ENCODE measurements at regions not wholly inside any gene's neighbourhood (a gene's known extent, or its start where the extent isn't known, plus 50 kb on each side); places are given as distances from the start of the nearest gene placed in this dataset.
"Not testable (repeated sequence)": the region's sequence is repeated elsewhere in the genome, so short reads cannot be mapped to it uniquely, and the experiment has no call there.

- no peak for DNase-seq
These were observed 844.3 kb upstream of the TENM4 start for GRCh38 chr11:80284946-80285785.

GRCh38 chr11:80282643-80283042 is 841.8 kb upstream of the TENM4 start:
- DNase-seq = peak in 1 of 2 experiments; percentile 5

GRCh38 chr11:80281194-80281593 is 840.4 kb upstream of the TENM4 start:
- DNase-seq = no peak

GRCh38 chr11:80280737-80281136 is 839.9 kb upstream of the TENM4 start:
- no peak for DNase-seq

GRCh38 chr11:80261776-80262175 is 820.9 kb upstream of the TENM4 start:
- no peak for DNase-seq

- not testable (repeated sequence) for DNase-seq
These were observed 816.6 kb upstream of the TENM4 start for GRCh38 chr11:80257319-80258015.

GRCh38 chr11:80255021-80255420 is 814.2 kb upstream of the TENM4 start:
- no peak for DNase-seq

GRCh38 chr11:80241766-80242165 is 800.9 kb upstream of the TENM4 start:
- no peak for DNase-seq

GRCh38 chr11:80240245-80240644 is 799.4 kb upstream of the TENM4 start:
- no peak for DNase-seq

- no peak for DNase-seq
These were observed 798.4 kb upstream of the TENM4 start for GRCh38 chr11:80239217-80239616.

GRCh38 chr11:80227915-80228314 is 787.1 kb upstream of the TENM4 start:
- DNase-seq = no peak

GRCh38 chr11:80214413-80214812 is 773.6 kb upstream of the TENM4 start:
- no peak for DNase-seq

GRCh38 chr11:80211673-80212072 is 770.8 kb upstream of the TENM4 start:
- no peak for DNase-seq

GRCh38 chr11:80204021-80204420 is 763.2 kb upstream of the TENM4 start:
- DNase-seq = no peak

- no peak for DNase-seq
These were observed 756.2 kb upstream of the TENM4 start for GRCh38 chr11:80196932-80197554.

- DNase-seq = no peak
These were observed 755.2 kb upstream of the TENM4 start for GRCh38 chr11:80196041-80196440.

- DNase-seq = no peak
These were observed 753.8 kb upstream of the TENM4 start for GRCh38 chr11:80194625-80195024.

GRCh38 chr11:80194016-80194415 is 753.2 kb upstream of the TENM4 start:
- no peak for DNase-seq

GRCh38 chr11:80188076-80188627 is 747.3 kb upstream of the TENM4 start:
- no peak for DNase-seq

GRCh38 chr11:80186692-80187091 is 745.9 kb upstream of the TENM4 start:
- no peak for DNase-seq

GRCh38 chr11:80182901-80183300 is 742.1 kb upstream of the TENM4 start:
- no peak for DNase-seq

GRCh38 chr11:80173371-80174136 is 732.7 kb upstream of the TENM4 start:
- peak in 1 of 2 experiments; percentile 18 for DNase-seq

- DNase-seq = no peak
These were observed 728.0 kb upstream of the TENM4 start for GRCh38 chr11:80168796-80169195.

Measured in NCI-H526 (cell line).